ENCODE measurements at regions not wholly inside any gene's neighbourhood (a gene's known extent, or its start where the extent isn't known, plus 50 kb on each side); places are given as distances from the start of the nearest gene placed in this dataset.
"Not testable (repeated sequence)": the region's sequence is repeated elsewhere in the genome, so short reads cannot be mapped to it uniquely, and the experiment has no call there.

GRCh38 chr11:41519696-41520095, 60.2 kb upstream of the LRRC4C start:
- no peak for DNase-seq (ENCODE audit: low read depth)

- DNase-seq (ENCODE audit: low read depth) = no peak
Observed at GRCh38 chr11:41522391-41522790, 62.9 kb upstream of the LRRC4C start.

DNA sequence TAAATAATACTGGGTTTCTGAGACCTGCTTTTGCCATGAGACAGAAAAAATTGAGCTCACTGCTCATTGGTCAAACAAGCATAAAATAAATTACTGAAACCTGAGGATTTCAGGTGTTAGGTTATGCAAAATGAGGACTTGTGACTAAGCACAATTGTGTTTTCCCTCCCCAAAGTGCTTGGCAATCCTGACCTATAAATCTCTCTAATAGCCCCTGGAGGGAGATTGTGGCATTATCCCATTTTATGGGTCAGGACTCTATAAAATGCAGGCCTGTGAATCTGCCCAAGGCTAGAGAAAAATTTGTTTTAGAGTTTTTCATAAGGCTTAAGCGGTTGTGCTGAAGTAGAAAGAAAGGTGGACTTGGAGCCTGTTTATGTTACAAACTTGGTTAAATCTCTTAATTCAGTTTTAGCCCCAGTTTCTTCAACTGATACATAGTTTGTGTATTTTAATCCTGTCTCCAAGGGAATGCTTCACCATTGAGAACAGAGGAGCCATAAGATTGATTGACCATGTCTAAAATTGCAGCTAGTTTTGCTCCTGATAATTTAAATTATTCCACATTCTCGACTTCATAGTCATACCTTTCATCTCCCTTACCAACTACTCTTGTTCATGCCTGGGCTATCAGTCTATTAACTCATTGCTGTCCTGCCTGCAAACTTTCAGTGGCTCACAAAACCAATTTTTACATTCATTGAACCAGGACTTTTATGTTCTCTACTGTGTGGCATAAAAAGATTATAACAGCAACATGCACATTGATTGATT, 63.6 kb upstream of the LRRC4C start:
- DNase-seq (ENCODE audit: low read depth) = no peak

DNA sequence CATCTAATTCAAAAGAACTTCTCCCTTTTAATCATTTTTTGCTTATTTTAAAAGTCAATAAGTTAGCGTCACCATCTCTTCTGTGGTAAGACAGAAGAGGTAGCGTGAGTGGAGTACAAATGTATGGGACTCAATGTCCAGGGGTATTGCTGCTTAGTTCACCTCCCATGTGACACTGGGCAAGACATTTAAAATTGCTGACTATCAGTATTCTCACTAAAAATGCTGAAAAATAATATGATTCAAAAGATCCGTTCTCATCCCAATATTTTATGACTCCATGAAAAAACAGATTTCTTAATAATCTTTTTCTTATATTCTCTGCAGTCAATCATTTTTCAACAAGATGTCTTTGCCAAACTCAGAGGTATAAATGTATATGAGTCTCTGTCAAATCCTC, 68.1 kb upstream of the LRRC4C start:
- DNase-seq (ENCODE audit: low read depth) = no peak

DNA sequence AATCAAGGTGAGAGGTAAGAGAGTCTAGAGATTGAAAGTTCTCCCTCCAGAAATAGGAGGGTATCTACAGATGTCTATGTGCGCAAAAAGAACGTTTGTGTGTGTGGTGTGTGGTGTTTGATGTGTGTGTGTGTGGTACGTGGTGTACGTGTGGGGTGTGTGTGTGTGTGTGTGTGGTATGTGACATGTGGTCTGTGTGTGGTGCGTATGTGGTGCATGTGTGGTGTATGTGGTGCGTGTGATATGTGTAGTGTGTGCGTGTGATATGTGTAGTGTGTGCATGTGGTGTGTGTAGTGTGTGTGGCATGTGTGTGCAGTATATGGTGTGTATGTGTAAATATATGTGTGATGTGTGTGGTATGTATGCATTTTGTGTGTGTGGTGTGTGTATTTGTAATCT, 73.0 kb upstream of the LRRC4C start:
- no peak for DNase-seq (ENCODE audit: low read depth)

DNA sequence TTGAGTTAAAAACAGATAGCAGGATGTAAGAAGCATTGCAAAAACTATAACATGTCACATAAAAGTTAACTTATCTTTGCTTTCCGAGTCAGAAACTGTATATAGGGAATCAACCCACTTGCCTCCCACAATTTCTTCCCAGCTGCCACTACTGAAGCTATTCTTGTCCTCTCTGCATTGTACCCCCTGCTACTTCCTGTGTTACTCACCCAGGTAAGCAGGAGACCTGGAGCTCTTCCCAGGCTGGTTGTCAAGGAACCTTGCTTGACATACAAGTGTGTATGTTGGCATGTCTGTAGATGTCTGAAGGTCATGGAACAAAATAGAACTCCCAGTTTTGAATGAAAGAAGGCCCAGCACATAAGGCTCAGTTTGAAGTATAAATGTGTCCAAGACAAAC, 74.3 kb upstream of the LRRC4C start:
- no peak for DNase-seq (ENCODE audit: low read depth)

- no peak for DNase-seq (ENCODE audit: low read depth)
Observed at GRCh38 chr11:41534391-41534790, 74.9 kb upstream of the LRRC4C start.

DNA sequence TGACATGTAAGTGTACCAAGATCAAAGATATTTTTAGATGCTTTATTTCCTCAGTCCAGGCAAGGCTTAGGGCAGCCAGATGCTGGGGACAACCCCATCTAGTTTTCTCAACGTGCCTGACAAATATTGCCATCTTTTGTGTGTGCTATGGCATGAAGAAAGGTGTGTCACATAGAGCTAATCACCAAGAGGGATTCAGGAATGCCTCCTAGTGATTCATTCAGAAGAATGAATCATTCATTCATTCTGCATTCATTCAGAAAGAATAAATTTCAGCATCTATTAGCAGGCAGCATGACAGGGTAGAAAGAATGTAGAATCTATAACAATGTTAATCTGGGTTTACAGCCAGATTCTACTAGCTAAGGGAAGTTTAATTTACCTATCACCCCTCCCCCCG, 75.4 kb upstream of the LRRC4C start:
- no peak for DNase-seq (ENCODE audit: low read depth)

GRCh38 chr11:41536021-41536568, 76.6 kb upstream of the LRRC4C start:
- no peak for DNase-seq (ENCODE audit: low read depth)

- DNase-seq (ENCODE audit: low read depth) = not testable (repeated sequence)
Observed at GRCh38 chr11:41544902-41545301, 85.5 kb upstream of the LRRC4C start.

DNA sequence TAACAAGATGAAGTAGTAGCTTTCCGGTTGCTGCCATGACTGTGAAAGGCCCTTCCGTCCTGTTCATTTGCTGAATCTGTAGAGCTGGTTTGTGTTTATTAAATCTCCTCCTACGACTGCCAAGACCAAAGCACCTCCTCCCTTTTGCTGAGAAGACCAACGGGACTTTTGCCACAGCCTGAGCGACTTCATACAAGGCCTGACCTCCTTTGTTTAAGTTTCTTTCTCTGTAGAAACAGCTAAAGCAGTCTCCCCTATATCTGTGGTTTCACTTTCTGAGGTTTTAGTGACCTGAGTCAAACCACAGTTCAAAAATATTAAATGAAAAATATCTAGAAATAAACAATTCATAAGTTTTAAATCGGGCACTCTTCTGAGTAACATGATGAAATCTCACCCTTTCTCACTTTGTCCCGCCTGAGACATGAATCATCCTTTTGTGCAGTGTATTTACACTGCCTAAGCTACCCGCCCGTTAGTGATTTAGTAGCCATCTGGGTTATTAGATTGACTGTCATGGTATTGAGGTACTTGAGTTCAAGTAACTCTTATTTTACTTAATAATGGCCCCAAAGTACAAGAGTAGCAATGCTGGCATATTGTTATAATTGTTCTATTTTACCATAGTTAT, 119.1 kb upstream of the LRRC4C start:
- no peak for DNase-seq (ENCODE audit: low read depth)

GRCh38 chr11:41579546-41579945, 120.1 kb upstream of the LRRC4C start:
- DNase-seq (ENCODE audit: low read depth) = no peak

GRCh38 chr11:41609511-41609910, 150.1 kb upstream of the LRRC4C start:
- no peak for DNase-seq (ENCODE audit: low read depth)

- no peak for DNase-seq (ENCODE audit: low read depth)
Observed at GRCh38 chr11:41612415-41612814, 153.0 kb upstream of the LRRC4C start.

GRCh38 chr11:41613326-41613725, 153.9 kb upstream of the LRRC4C start:
- DNase-seq (ENCODE audit: low read depth) = no peak

- DNase-seq (ENCODE audit: low read depth) = no peak
Observed at GRCh38 chr11:41622707-41623359, 163.4 kb upstream of the LRRC4C start.

DNA sequence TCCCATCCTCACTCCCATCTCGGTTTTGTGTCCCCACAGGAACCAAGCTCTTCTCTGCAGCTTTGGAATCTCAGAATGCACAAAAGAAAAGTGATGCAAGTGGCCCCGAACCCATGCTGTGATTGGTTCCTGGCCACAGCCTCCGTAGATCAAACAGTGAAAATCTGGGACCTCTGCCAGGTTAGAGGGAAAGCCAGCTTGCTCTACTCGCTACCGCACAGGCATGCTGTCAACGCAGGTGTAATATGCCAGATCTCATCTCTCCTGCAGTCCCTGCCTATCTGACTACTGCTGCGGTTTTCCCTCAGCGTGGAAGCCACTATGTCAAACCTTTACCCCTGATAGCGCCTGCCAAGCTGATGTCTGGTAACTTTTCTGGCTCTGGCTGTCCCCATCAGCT, 200.5 kb upstream of the LRRC4C start:
- DNase-seq (ENCODE audit: low read depth) = no peak

- no peak for DNase-seq (ENCODE audit: low read depth)
Observed at GRCh38 chr11:41660585-41660984, 201.1 kb upstream of the LRRC4C start.

DNA sequence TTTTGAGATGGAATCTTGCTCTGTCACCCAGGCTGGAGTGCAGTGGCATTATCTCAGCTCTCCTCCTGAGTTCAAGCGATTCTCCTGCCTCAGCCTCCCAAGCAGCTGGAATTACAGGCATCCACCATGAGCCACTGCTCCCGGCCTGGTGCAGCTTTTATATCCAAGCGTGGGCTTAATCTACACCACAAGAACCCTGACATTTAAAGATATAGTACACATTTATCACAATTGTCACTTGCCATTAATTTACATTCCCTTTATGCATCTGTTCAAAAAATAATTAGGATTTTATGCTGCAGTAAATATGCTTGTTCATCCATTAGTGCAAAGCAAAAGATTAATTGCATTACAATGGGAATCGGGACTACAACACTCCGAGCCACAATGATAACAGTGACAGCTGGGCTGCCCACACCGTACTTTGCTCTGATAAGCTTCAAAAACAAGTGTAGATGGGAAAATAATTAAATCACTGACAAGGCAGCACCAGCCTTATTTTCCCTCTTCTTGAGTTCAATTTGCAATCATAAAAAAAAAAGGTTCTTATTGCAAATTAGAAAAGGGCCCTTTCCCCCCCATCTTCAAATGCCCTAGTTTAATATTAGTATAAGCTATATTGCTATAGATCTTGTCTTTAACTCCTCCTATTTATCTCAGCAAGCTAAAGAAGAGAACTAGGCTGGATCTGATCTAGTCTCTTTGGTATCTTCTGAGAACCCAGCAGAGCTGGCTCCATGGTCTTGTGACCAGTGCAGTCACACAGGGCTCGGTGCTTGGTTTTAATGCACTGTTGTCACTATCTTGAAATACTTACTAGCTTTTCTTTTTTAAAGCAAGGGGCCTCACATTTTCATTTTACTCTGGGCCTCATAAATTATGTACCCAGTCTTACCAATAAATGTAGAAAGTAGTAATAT, 206.2 kb upstream of the LRRC4C start:
- no peak for DNase-seq (ENCODE audit: low read depth)

GRCh38 chr11:41666951-41667653, 207.7 kb upstream of the LRRC4C start:
- DNase-seq (ENCODE audit: low read depth) = no peak

GRCh38 chr11:41675205-41675604, 215.8 kb upstream of the LRRC4C start:
- DNase-seq (ENCODE audit: low read depth) = no peak

Measured in ELR (cell line).